AML-193 (cell line): ENCODE measurements at regions not wholly inside any gene's neighbourhood (a gene's known extent, or its start where the extent isn't known, plus 50 kb on each side); places are given as distances from the start of the nearest gene placed in this dataset.

ENCODE experiments used
- DNase-seq, 2 experiments: peaks; one replicate each; lab custom pipeline; 2025; lab: John Stamatoyannopoulos, UW

GRCh38 chr17:72342627-72343527 is 222.1 kb downstream of the SOX9 start:
- no peak for DNase-seq

GRCh38 chr17:72343911-72344310 is 223.1 kb downstream of the SOX9 start:
- DNase-seq: no peak

- no peak for DNase-seq
Measured at GRCh38 chr17:72344613-72345012, 223.8 kb downstream of the SOX9 start.

- DNase-seq: no peak
Measured at GRCh38 chr17:72345088-72345487, 224.3 kb downstream of the SOX9 start.

GRCh38 chr17:72345536-72345935 is 224.7 kb downstream of the SOX9 start:
- no peak for DNase-seq

GRCh38 chr17:72346306-72346705 is 225.5 kb downstream of the SOX9 start:
- no peak for DNase-seq

- no peak for DNase-seq
Measured at GRCh38 chr17:72349011-72349410, 228.2 kb downstream of the SOX9 start.

- DNase-seq: no peak
Measured at GRCh38 chr17:72349491-72349995, 228.7 kb downstream of the SOX9 start.

- no peak for DNase-seq
Measured at GRCh38 chr17:72350073-72350472, 229.3 kb downstream of the SOX9 start.

- no peak for DNase-seq
Measured at GRCh38 chr17:72351365-72351764, 230.5 kb downstream of the SOX9 start.

- DNase-seq: no peak
Measured at GRCh38 chr17:72351884-72352346, 231.1 kb downstream of the SOX9 start.

- DNase-seq: no peak
Measured at GRCh38 chr17:72353502-72353901, 232.7 kb downstream of the SOX9 start.

GRCh38 chr17:72354071-72354470 is 233.3 kb downstream of the SOX9 start:
- no peak for DNase-seq

- no peak for DNase-seq
Measured at GRCh38 chr17:72357764-72358365, 237.0 kb downstream of the SOX9 start.

- no peak for DNase-seq
Measured at GRCh38 chr17:72358465-72358864, 237.6 kb downstream of the SOX9 start.

GRCh38 chr17:72359274-72359673 is 238.5 kb downstream of the SOX9 start:
- DNase-seq: no peak

- no peak for DNase-seq
Measured at GRCh38 chr17:72359811-72360210, 239.0 kb downstream of the SOX9 start.

- DNase-seq: no peak
Measured at GRCh38 chr17:72360386-72360940, 239.6 kb downstream of the SOX9 start.

GRCh38 chr17:72361892-72362291 is 241.1 kb downstream of the SOX9 start:
- DNase-seq: no peak

GRCh38 chr17:72362376-72363088 is 241.7 kb downstream of the SOX9 start:
- DNase-seq: no peak

GRCh38 chr17:72363089-72363610 is 242.3 kb downstream of the SOX9 start:
- DNase-seq: no peak

- no peak for DNase-seq
Measured at GRCh38 chr17:72365857-72366414, 245.1 kb downstream of the SOX9 start.
